ENCODE measurements at regions not wholly inside any gene's neighbourhood (a gene's known extent, or its start where the extent isn't known, plus 50 kb on each side); places are given as distances from the start of the nearest gene placed in this dataset.
"Not testable (repeated sequence)": the region's sequence is repeated elsewhere in the genome, so short reads cannot be mapped to it uniquely, and the experiment has no call there.

DNA sequence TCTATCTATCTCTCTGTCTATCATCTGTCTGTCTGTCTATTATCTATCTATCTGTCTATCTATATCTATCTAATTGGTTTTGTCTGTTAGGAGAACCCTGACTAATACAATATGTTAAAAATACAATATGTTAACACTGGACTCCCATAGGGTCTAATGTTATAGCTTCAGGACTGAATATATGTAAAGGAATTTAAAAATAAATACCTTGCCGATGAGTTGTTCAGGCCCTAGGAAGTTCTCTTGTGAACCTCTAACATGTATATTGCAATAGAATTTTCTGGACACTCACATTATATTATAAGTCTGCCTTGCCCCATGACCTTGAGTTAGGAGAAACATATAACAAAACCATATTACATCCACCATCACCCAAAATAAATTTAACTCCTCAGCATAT, 900.6 kb downstream of the NCAM2 start:
- TF ChIP-seq, protein P1, sequence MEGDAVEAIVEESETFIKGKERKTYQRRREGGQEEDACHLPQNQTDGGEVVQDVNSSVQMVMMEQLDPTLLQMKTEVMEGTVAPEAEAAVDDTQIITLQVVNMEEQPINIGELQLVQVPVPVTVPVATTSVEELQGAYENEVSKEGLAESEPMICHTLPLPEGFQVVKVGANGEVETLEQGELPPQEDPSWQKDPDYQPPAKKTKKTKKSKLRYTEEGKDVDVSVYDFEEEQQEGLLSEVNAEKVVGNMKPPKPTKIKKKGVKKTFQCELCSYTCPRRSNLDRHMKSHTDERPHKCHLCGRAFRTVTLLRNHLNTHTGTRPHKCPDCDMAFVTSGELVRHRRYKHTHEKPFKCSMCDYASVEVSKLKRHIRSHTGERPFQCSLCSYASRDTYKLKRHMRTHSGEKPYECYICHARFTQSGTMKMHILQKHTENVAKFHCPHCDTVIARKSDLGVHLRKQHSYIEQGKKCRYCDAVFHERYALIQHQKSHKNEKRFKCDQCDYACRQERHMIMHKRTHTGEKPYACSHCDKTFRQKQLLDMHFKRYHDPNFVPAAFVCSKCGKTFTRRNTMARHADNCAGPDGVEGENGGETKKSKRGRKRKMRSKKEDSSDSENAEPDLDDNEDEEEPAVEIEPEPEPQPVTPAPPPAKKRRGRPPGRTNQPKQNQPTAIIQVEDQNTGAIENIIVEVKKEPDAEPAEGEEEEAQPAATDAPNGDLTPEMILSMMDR (IDR thresholded peaks at IDR 0.05; ENCODE audit: unreplicated experiment), result no peak
- Mint-ChIP-seq H3K27ac (ENCODE audit: unreplicated experiment) (no peak overlapping the region), H3K36me3 (ENCODE audit: low read depth, unreplicated experiment) (no peaks in the 10 kb centered on the region), H3K9me3 (ENCODE audit: unreplicated experiment) (no peaks in the 10 kb centered on the region), H3K4me1 (ENCODE audit: unreplicated experiment) (no peaks in the 10 kb centered on the region), H3K27me3 (ENCODE audit: unreplicated experiment) (no peaks in the 10 kb centered on the region), H3K4me3 (ENCODE audit: unreplicated experiment) (no peak overlapping the region)
- DNase-seq (ENCODE audit: low spot score), result no peak

DNA sequence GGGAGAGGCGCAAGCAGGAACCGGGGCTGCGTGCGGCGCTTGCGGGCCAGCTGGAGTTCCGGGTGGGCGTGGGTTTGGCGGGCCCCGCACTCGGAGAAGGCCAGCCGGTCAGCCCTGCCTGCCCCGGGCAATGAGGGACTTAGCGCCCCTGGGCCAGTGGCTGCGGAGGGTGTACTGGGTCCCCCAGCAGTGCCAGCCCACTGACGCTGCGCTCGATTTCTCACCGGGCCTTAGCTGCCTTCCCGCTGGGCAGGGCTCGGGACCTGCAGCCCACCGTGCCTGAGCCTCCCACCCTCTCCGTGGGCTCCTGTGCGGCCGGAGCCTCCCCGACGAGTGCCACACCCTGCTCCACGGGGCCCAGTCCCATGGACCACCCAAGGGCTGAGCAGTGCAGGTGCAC, 904.2 kb downstream of the NCAM2 start:
- not testable (repeated sequence) for H3K4me1 Mint-ChIP-seq (ENCODE audit: unreplicated experiment); H3K4me3 Mint-ChIP-seq (ENCODE audit: unreplicated experiment); H3K27me3 Mint-ChIP-seq (ENCODE audit: unreplicated experiment); H3K27ac Mint-ChIP-seq (ENCODE audit: unreplicated experiment); H3K9me3 Mint-ChIP-seq (ENCODE audit: unreplicated experiment); DNase-seq (ENCODE audit: low spot score); H3K36me3 Mint-ChIP-seq (ENCODE audit: low read depth, unreplicated experiment)

GRCh38 chr21:21907271-21907670, 909.1 kb downstream of the NCAM2 start:
- Mint-ChIP-seq H3K9me3 (ENCODE audit: unreplicated experiment) (no peaks in the 10 kb centered on the region), H3K4me1 (ENCODE audit: unreplicated experiment) (no peaks in the 10 kb centered on the region), H3K27ac (ENCODE audit: unreplicated experiment) (no peak overlapping the region), H3K27me3 (ENCODE audit: unreplicated experiment) (no peaks in the 10 kb centered on the region), H3K4me3 (ENCODE audit: unreplicated experiment) (no peak overlapping the region), H3K36me3 (ENCODE audit: low read depth, unreplicated experiment) (no peaks in the 10 kb centered on the region)
- TF ChIP-seq, protein P1 (IDR thresholded peaks at IDR 0.05; ENCODE audit: unreplicated experiment), result no peak
- no peak for DNase-seq (ENCODE audit: low spot score)

GRCh38 chr21:21915816-21916215, 917.6 kb downstream of the NCAM2 start:
- H3K27ac Mint-ChIP-seq (ENCODE audit: unreplicated experiment), result no peak overlapping the region
- H3K4me1 Mint-ChIP-seq (ENCODE audit: unreplicated experiment), result no peaks in the 10 kb centered on the region
- H3K9me3 Mint-ChIP-seq (ENCODE audit: unreplicated experiment), result no peaks in the 10 kb centered on the region
- TF ChIP-seq, protein P1 (IDR thresholded peaks at IDR 0.05; ENCODE audit: unreplicated experiment), result no peak
- no peak for DNase-seq (ENCODE audit: low spot score)
- no peaks in the 10 kb centered on the region for H3K36me3 Mint-ChIP-seq (ENCODE audit: low read depth, unreplicated experiment)
- H3K27me3 Mint-ChIP-seq (ENCODE audit: unreplicated experiment), result no peaks in the 10 kb centered on the region
- H3K4me3 Mint-ChIP-seq (ENCODE audit: unreplicated experiment), result no peak overlapping the region

DNA sequence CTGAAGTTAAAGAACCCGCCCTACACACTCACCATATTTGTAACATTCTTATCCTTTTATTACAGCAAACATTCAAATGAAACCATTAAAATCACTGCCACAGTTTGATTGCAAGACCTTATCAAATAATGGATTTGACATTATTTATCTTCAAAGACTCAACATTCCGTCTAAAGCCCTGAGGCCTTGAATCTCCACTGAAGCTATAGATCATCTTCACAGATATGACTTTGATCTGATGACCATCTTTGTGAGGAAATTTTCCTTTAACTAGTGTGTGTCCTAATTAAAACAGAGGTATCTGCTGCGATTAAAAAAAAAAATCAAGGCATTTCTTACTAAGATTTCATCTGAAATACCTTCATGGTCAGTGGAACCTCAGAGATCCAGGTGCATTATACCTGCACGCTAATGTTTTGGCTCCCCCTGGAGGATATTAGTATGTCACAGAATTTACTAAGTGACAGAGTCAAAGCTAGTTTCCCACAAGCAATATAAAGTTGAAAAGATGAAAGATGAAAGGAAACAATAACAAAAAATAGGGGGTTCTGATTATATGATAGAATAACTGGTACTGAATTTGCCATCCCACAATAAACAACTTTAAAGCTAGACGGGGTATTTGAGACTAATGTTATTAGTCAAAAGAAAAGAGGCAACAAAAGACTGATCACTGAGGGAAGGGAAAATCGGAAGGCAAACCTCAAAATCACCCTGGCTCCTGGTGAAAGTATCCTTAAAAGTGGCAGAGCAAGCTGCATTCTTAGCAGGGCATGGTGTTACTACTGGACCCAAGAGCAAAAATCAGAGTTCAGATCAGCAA, 923.4 kb downstream of the NCAM2 start:
- no peak for DNase-seq (ENCODE audit: low spot score)
- Mint-ChIP-seq H3K4me1 (ENCODE audit: unreplicated experiment) (no peaks in the 10 kb centered on the region), H3K9me3 (ENCODE audit: unreplicated experiment) (no peaks in the 10 kb centered on the region), H3K36me3 (ENCODE audit: low read depth, unreplicated experiment) (no peaks in the 10 kb centered on the region), H3K4me3 (ENCODE audit: unreplicated experiment) (no peak overlapping the region), H3K27me3 (ENCODE audit: unreplicated experiment) (peaks cover 2% of the 10 kb centered on the region), H3K27ac (ENCODE audit: unreplicated experiment) (no peak overlapping the region)
- TF ChIP-seq, protein P1 (IDR thresholded peaks at IDR 0.05; ENCODE audit: unreplicated experiment), result peak; percentile 65

All from endothelial cell (in vitro differentiated cells).